ENCODE measurements at regions not wholly inside any gene's neighbourhood (a gene's known extent, or its start where the extent isn't known, plus 50 kb on each side); places are given as distances from the start of the nearest gene placed in this dataset.

GRCh38 chr7:155997431-155998327 is 185.4 kb upstream of the SHH start:
- no peaks in the 10 kb centered on the region for H3K27me3 ChIP-seq (ENCODE audit: control insufficient read depth, insufficient read depth, low read length)
- ChIA-PET POLR2A (no interaction called here), CTCF (no interaction called here)
- intact Hi-C loops (cut with micrococcal nuclease; ENCODE audit: unreplicated experiment) (no loop called here), in situ Hi-C loops (cut with HindIII; ENCODE audit: low pct_unique_long_range_greater_than_20kb, low sequenced_read_pairs) (no loop called here)
- no peaks in the 10 kb centered on the region for H3K9me3 ChIP-seq (ENCODE audit: control insufficient read depth, insufficient read depth, low read depth, low read length)
- no peak overlapping the region for H3K4me3 ChIP-seq (ENCODE audit: low read depth in 2 of 2, low read length in 2 of 2)
- no peak for TF ChIP-seq CTCF (IDR thresholded peaks at IDR 0.05)
- TF ChIP-seq POLR2AphosphoS5 (IDR thresholded peaks at IDR 0.05; ENCODE audit: low read depth, low read length) = no peak
- TF ChIP-seq SIN3A (IDR thresholded peaks at IDR 0.05; ENCODE audit: borderline replicate concordance, insufficient read depth, low read depth, low read length) = no peak
- no peak for TF ChIP-seq TCF7L2 (IDR thresholded peaks at IDR 0.05; ENCODE audit: low read depth, low read length)
- TF ChIP-seq REST (IDR thresholded peaks at IDR 0.05; ENCODE audit: insufficient read depth in 1 of 2, low read depth in 2 of 2, low read length in 1 of 2) = no peak
- no peaks in the 10 kb centered on the region for H3K4me1 ChIP-seq (ENCODE audit: control insufficient read depth, insufficient read depth, low read length)
- DNase-seq (ENCODE audit: low read depth, low spot score) = no peak
- 0 out of 2 replicates have a peak, but pooled peaks have one; percentile 19 for ATAC-seq
- no peak overlapping the region for H3K27ac ChIP-seq (ENCODE audit: low read length)
- no TSS peak for BruUV-seq (replicated peaks)
- H3K36me3 ChIP-seq (ENCODE audit: control insufficient read depth, insufficient read depth, low read length) = no peaks in the 10 kb centered on the region

- Histone ChIP-seq H3K4me3 (ENCODE audit: low read depth in 2 of 2, low read length in 2 of 2) (no peak overlapping the region), H3K27ac (ENCODE audit: low read length) (no peak overlapping the region), H3K27me3 (ENCODE audit: control insufficient read depth, insufficient read depth, low read length) (no peaks in the 10 kb centered on the region), H3K36me3 (ENCODE audit: control insufficient read depth, insufficient read depth, low read length) (no peaks in the 10 kb centered on the region), H3K9me3 (ENCODE audit: control insufficient read depth, insufficient read depth, low read depth, low read length) (no peaks in the 10 kb centered on the region), H3K4me1 (ENCODE audit: control insufficient read depth, insufficient read depth, low read length) (no peaks in the 10 kb centered on the region)
- no peak for DNase-seq (ENCODE audit: low read depth, low spot score)
- no peak for ATAC-seq
- BruUV-seq (replicated peaks) = no TSS peak
- CTCF ChIA-PET = no interaction called here
- intact Hi-C loops (cut with micrococcal nuclease; ENCODE audit: unreplicated experiment) = no loop called here
- POLR2A ChIA-PET = no interaction called here
- in situ Hi-C loops (cut with HindIII; ENCODE audit: low pct_unique_long_range_greater_than_20kb, low sequenced_read_pairs) = no loop called here
- TF ChIP-seq TCF7L2 (IDR thresholded peaks at IDR 0.05; ENCODE audit: low read depth, low read length) (no peak), CTCF (IDR thresholded peaks at IDR 0.05) (no peak), POLR2AphosphoS5 (IDR thresholded peaks at IDR 0.05; ENCODE audit: low read depth, low read length) (no peak), SIN3A (IDR thresholded peaks at IDR 0.05; ENCODE audit: borderline replicate concordance, insufficient read depth, low read depth, low read length) (no peak), REST (IDR thresholded peaks at IDR 0.05; ENCODE audit: insufficient read depth in 1 of 2, low read depth in 2 of 2, low read length in 1 of 2) (no peak)
Observed at GRCh38 chr7:155996718-155997280, 184.5 kb upstream of the SHH start.

Data from Panc1 (cell line).